Fibroblast of lung (primary cell): ENCODE measurements at regions not wholly inside any gene's neighbourhood (a gene's known extent, or its start where the extent isn't known, plus 50 kb on each side); places are given as distances from the start of the nearest gene placed in this dataset.

Experiments
- EZH2 ChIP-seq: IDR thresholded peaks from 2 replicates; pipeline ENCODE4 v1.5.1; 2012; ENCODE audit warnings: low read length, control low read depth, mild to moderate bottlenecking; ENCODE audit errors: missing control alignments
- TF ChIP-seq, protein P1 (sequence below), 2 donors: IDR thresholded peaks in 1 of 2; conservative IDR thresholded peaks in 1 of 2; 1 replicate in 1 of 2; 2 replicates in 1 of 2; pipeline ENCODE4 v1.5.1; 2011 to 2012; ENCODE audit warnings: low read length in 2 of 2, control low read depth in 1 of 2, inconsistent platforms in 1 of 2, low read depth in 1 of 2, mild to moderate bottlenecking in 1 of 2

DNA sequence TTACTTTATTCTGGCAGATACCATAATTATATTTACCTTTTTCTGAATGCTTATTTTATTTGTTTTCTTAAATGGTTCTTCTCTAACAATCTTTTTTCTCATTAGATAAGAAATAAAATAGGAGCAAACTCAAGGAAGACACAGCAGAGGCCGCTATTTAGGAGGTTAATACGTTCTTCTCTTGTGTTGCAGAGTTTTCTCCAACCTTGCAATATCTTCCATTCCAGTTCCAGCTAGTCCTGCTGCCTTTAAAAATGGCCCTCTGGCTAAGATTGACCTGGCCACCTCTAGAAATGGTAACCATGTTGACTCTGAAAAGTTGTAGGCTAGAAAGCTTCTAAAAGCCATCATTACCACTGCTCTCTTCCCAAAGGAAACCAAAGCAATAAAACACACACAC is 718.8 kb downstream of the MAT2B start:
- TF ChIP-seq, protein P1, sequence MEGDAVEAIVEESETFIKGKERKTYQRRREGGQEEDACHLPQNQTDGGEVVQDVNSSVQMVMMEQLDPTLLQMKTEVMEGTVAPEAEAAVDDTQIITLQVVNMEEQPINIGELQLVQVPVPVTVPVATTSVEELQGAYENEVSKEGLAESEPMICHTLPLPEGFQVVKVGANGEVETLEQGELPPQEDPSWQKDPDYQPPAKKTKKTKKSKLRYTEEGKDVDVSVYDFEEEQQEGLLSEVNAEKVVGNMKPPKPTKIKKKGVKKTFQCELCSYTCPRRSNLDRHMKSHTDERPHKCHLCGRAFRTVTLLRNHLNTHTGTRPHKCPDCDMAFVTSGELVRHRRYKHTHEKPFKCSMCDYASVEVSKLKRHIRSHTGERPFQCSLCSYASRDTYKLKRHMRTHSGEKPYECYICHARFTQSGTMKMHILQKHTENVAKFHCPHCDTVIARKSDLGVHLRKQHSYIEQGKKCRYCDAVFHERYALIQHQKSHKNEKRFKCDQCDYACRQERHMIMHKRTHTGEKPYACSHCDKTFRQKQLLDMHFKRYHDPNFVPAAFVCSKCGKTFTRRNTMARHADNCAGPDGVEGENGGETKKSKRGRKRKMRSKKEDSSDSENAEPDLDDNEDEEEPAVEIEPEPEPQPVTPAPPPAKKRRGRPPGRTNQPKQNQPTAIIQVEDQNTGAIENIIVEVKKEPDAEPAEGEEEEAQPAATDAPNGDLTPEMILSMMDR (conservative IDR thresholded peaks at IDR 0.05 in 1 of 2, IDR thresholded peaks at IDR 0.05 in 1 of 2; ENCODE audit: low read depth in 1 of 2, low read length in 2 of 2) = no peak
- no peak for TF ChIP-seq EZH2
